GM23248 (cell line): ENCODE measurements at regions not wholly inside any gene's neighbourhood (a gene's known extent, or its start where the extent isn't known, plus 50 kb on each side); places are given as distances from the start of the nearest gene placed in this dataset.

Experiments used
- EZH2 ChIP-seq: fragments of 200-600 bp; sonication (generic); IDR thresholded peaks from 2 replicates; pipeline ENCODE4 v1.6.1; 2018; ENCODE audit warnings: antibody characterized with exemption, mild to moderate bottlenecking; ENCODE audit not compliant: insufficient read depth, poor library complexity, severe bottlenecking
- EZH2phosphoT487 ChIP-seq: fragments of 200-600 bp; sonication (generic); IDR thresholded peaks from 2 replicates; pipeline ENCODE4 v1.6.1; 2018; ENCODE audit warnings: antibody characterized with exemption, moderate library complexity, mild to moderate bottlenecking, low read depth; ENCODE audit not compliant: insufficient read depth

DNA sequence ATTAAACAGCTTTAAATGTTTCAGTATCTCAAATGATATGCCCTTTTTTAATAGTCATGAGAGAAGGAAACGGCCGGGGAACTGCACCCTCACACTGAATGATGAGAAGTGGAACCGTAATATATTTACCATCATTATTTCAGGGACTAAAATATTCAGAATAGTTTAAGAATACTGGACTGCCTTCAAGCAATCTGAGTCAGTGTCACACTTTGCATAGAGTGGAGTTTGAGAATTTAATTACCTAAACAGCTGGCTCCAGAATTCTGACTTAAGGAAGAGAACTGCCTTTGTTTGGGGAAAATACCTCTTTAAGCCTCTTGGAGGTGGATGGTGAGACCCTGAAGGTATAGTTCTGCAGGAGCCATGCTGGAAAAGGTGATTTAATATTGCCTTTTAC is 135.9 kb upstream of the EPHA7 start:
- TF ChIP-seq EZH2phosphoT487, result no peak
- TF ChIP-seq EZH2, result no peak
